ENCODE measurements at regions not wholly inside any gene's neighbourhood (a gene's known extent, or its start where the extent isn't known, plus 50 kb on each side); places are given as distances from the start of the nearest gene placed in this dataset.
"Not testable (repeated sequence)": the region's sequence is repeated elsewhere in the genome, so short reads cannot be mapped to it uniquely, and the experiment has no call there.

DNA sequence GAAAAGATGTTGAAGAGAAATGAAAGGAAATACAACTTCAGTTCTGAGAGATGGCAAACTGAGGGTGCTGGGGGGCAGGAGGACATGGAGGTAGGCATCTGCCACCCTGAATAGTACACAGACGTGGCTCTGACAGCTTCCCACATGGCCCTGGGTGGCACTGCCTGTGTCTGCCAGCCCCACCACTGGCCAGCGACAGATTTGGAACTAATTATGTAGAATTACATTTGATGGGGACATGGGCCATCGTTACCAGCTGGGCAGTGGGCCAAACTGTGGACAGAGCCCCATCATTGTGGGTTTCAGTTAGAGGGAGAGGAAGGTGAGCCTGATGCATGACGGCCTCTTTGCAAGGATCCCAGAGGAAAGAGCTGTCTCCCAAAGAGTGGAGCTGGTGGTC lies 216.0 kb upstream of the HAAO start:
- no peak for DNase-seq
- H3K4me3 ChIP-seq, result no peak overlapping the region
- 0 out of 2 replicates have a peak, but pooled peaks cover 3% of the 10 kb centered on the region for H3K9me3 ChIP-seq (replicated peaks)
- no peaks in the 10 kb centered on the region for H3K36me3 ChIP-seq
- H3K27me3 ChIP-seq, result peaks cover 4% of the 10 kb centered on the region; the same call in 1 of the 2 replicates
- H3K27ac ChIP-seq, result no peak overlapping the region
- H3K4me1 ChIP-seq, result peaks cover 6% of the 10 kb centered on the region; the same call in 1 of the 2 replicates

DNA sequence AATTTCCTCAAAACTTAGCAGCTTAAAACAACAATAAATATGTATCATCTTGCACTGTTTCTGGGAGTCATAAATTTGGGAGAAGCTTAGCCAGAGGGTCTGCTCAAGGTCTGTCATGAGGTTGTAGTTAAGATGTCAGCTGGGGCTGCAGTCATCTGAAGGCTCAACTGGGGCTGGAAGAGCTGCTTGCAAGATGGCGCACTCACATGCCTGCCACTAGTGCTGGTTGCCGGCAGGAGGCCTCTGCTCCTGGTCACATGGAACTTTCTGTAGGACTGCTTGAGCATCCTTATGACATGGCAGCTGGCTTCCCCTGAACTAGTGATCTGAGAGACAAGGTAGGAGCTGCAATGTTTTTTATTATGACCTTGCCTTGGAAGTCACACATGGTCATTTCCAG lies 215.5 kb upstream of the HAAO start:
- Histone ChIP-seq H3K4me3 (no peak overlapping the region), H3K27ac (no peak overlapping the region), H3K36me3 (no peaks in the 10 kb centered on the region), H3K4me1 (peaks cover 6% of the 10 kb centered on the region; the same call in 1 of the 2 replicates), H3K27me3 (peaks cover 4% of the 10 kb centered on the region; the same call in 1 of the 2 replicates), H3K9me3 (replicated peaks) (0 out of 2 replicates have a peak, but pooled peaks cover 3% of the 10 kb centered on the region)
- DNase-seq, result no peak

DNA sequence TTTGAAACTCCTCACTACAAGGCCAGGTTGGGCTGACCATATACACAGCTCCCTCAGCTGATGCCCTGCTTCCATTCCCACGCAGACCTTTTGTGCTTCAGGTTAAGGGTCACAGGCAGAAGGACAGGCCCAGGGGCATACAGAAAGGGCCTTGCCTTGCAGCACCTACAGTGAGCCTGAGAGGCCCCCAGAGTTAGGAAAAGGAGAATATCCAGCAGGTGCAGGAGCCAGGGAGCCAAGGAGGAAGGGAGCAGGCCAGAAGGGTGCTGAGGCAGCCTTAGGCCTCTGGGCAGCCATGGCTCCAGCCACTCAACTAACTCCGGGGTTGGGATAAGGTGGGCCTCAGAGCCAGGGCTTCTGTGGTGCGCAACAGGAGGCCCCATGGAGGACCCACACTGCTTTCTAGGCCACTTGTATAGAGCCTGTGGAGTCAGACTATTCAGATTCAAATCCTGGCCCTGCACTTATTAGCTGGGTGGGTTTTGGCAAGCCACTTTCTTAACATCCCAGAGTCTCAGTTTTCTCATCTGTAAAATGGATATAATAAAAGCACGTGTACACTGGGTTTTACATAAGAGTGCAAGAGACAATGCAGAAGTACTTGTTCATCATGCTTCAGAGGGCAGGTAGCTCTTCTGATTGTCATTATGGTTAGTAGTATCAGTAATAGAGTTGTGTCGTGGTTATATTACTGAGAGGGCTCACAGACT lies 214.6 kb upstream of the HAAO start:
- peaks cover 6% of the 10 kb centered on the region; the same call in 1 of the 2 replicates for H3K4me1 ChIP-seq
- H3K9me3 ChIP-seq (replicated peaks), result no peaks in the 10 kb centered on the region
- no peaks in the 10 kb centered on the region for H3K36me3 ChIP-seq
- no peak for DNase-seq
- no peak overlapping the region for H3K4me3 ChIP-seq
- H3K27ac ChIP-seq, result no peak overlapping the region
- peaks cover 4% of the 10 kb centered on the region; the same call in 1 of the 2 replicates for H3K27me3 ChIP-seq

DNA sequence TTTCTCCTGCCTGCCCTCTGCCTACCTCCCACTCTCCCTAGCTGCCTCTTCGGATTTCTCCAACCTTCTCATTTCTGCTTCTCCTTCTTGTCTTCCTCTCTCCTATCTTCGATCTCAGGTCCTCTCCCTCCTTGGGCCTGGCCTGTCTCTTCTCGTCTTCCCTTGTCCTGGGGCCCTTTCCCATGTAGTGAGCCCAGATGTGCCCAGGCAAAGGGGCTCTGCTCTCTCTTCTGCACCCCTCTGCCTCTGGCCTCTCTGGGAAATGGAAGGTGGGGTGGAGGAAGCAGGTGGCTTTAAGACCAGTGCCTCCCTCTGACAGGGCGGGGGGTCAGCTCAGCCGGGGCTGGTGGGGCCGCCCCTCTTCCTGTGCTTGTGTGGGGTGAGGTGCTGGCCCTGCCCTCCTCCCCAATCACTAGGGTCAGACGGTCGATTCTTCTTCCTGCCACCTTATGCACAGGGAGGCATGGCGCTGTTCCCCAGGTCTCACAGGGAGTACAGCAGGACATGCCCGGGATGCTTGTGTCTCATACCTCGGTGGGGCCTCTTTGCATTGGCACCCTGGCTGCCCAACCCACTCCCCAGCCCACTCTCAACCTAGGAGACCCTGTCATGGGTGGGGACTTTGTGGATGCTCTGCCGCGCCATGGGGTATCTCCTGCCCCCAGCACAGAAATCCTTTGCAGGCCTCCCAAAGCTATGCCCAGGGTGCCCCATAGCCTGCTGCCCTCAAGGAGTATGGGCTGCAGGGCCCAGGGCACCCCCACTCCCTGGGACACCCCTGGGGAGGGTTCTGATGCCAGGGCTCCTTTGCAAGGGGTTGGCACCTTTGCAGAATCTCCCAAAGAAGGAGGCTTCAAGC lies 213.8 kb upstream of the HAAO start:
- Histone ChIP-seq H3K4me3 (no peak overlapping the region), H3K27ac (no peak overlapping the region), H3K4me1 (peaks cover 6% of the 10 kb centered on the region; the same call in 1 of the 2 replicates), H3K9me3 (replicated peaks) (no peaks in the 10 kb centered on the region), H3K27me3 (peaks cover 4% of the 10 kb centered on the region; the same call in 1 of the 2 replicates), H3K36me3 (no peaks in the 10 kb centered on the region)
- no peak for DNase-seq

DNA sequence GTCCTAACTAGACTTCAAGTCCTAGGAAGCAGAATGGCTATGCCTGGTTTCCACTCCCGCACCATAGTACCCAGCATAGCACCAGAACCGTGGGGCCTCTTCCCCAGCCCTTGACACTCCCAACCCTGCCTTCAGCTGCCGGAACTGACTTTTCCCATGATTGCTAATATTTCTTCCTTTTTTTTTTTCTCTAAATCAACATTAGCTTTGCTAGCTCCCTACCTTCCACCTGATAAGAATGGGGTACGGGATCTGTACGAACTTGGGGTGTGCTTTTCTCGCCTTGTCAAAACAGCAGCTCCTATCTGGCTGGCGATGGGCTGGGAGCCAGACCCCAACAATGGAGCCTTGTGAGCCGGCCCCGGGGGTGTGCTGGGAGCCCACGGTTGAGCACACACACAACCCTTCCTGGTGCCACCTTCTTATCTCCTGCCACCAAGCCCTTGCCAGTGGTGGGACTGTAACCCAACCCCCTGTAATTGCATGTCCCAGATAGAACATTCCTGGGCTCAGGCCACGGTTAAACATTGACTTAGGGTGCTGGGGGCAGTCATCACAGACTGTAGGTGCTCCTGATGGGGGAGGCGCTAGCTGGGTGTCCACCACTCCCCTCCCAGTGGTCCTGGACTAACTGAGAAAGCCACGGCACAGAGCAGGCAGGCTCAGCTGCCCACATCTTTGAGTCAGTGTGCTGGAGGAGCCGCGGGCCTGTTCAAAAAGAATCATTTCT lies 213.0 kb upstream of the HAAO start:
- Histone ChIP-seq H3K27ac (no peak overlapping the region), H3K9me3 (replicated peaks) (no peaks in the 10 kb centered on the region), H3K27me3 (peaks cover 4% of the 10 kb centered on the region; the same call in 1 of the 2 replicates), H3K36me3 (no peaks in the 10 kb centered on the region), H3K4me3 (no peak overlapping the region), H3K4me1 (peaks cover 6% of the 10 kb centered on the region; the same call in 1 of the 2 replicates)
- peak in 1 of 2 experiments; percentile 28 for DNase-seq

DNA sequence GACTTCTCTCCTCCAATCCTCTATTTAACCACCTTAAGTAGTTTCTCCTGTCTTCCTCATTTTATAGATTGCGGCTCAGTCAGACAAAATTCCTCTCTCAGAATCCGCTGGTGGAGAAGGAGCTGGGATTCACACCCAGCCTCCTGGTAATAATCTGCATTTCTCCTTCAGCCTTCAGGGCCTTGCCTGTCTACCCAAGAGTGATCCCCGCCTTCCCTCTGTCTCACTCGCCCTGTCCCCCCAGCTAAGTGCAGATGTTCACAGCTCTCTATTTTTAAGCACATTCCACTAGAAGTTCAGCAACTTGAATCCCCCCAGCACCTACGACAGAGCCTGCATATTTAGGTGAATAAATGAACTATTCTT lies 212.5 kb upstream of the HAAO start:
- no peaks in the 10 kb centered on the region for H3K36me3 ChIP-seq

DNA sequence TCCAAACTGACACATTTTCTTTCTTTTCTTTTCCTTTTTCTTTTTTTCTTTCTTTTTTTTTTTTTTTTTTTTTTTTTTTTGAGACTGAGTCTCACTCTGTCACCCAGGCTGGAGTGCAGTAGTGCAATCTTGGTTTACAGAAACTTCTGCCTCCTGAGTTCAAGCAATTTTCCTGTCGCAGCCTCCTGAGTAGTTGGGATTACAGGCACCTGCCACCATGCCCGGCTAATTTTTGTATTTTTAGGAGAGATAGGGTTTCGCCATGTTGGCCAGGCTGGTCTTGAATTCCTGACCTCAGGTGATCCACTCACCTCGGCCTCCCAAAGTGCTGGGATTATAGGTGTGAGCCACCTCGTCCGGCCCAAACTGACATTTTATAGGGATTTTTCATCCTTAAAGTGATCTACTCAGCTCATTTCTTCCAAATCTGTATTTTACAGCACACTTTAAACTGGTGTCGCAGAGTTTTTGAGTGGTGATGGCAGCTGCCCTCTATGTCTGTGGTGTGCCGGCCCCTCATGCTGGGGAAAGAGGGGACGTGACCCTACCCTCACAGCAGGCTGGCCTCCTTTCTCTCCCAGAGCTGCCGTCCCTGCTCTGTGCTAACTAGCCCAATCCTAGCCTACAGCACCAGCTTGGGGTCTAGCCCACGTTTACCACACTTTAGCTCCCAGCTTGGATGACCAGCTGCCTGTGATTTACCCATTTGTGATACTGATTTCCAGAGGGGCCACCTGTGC lies 211.9 kb upstream of the HAAO start:
- H3K27me3 ChIP-seq; H3K9me3 ChIP-seq (replicated peaks); H3K4me3 ChIP-seq; H3K36me3 ChIP-seq; H3K27ac ChIP-seq; H3K4me1 ChIP-seq: not testable (repeated sequence)
- peak in 1 of 2 experiments; percentile 36 for DNase-seq

More for the DNA sequence above, 212.5 kb upstream of the HAAO start:
- Histone ChIP-seq H3K27me3 (peaks cover 4% of the 10 kb centered on the region; the same call in 1 of the 2 replicates), H3K9me3 (replicated peaks) (no peaks in the 10 kb centered on the region), H3K4me1 (peaks cover 6% of the 10 kb centered on the region; the same call in 1 of the 2 replicates), H3K4me3 (no peak overlapping the region), H3K27ac (no peak overlapping the region)
- DNase-seq, result no peak

DNA sequence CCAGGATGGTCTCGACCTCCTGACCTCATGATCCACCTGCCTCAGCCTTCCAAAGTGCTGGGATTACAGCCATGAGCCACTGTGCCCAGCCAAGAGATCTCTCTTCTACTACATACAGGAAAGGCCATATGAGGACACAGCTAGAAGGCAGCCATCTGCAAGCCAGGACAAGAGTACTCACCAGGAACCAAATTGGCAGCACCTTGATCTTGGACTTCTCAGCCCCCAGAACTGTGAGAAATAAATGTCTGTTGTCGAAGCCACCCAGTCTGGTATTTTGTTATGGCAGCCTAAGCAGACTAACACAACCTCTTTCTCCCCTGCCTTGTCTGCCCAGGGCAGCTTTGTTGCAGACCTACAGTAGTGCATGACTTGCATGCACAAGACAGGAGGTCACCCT lies 211.3 kb upstream of the HAAO start:
- Histone ChIP-seq H3K4me3 (no peak overlapping the region), H3K27ac (no peak overlapping the region), H3K9me3 (replicated peaks) (no peaks in the 10 kb centered on the region), H3K36me3 (no peaks in the 10 kb centered on the region), H3K4me1 (peaks cover 6% of the 10 kb centered on the region; the same call in 1 of the 2 replicates), H3K27me3 (peaks cover 4% of the 10 kb centered on the region; the same call in 1 of the 2 replicates)
- no peak for DNase-seq

DNA sequence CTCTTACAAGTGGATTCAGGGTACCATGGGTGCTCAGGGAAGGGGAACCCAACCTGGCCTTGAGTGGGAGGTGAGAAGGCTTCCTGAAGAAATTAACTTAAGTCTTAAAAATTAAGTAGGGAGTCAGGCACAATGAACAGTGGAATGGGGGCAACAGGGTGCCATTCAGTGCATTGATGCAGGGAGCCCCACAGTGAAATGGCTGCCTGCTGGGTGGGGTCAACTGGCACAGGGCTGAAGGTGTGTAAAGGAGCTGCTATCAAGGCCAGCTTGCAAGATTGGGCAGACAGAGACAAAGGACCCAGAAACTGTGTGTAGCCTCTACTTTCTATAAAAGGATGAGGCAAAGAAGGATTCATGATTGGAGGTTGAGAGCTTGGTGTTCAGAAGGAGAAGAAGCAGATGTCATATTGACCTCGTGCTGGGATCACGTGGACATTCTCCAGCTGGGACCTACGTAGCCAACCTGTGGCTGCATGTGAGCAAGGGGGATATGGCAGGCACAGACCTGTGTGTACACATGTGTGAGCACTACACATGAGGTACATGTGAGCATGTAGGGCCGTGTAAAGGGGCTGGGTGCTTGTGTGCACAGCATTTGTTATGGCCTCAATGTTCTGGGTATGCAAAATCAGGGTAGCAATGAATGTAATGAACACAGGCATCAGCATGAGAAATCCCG lies 209.5 kb upstream of the HAAO start:
- peaks cover 6% of the 10 kb centered on the region; the same call in 1 of the 2 replicates for H3K4me1 ChIP-seq
- H3K4me3 ChIP-seq, result no peak overlapping the region
- no peak for DNase-seq
- no peaks in the 10 kb centered on the region for H3K36me3 ChIP-seq
- H3K27ac ChIP-seq, result no peak overlapping the region
- H3K27me3 ChIP-seq, result peaks cover 4% of the 10 kb centered on the region; the same call in 1 of the 2 replicates
- H3K9me3 ChIP-seq (replicated peaks), result no peaks in the 10 kb centered on the region

DNA sequence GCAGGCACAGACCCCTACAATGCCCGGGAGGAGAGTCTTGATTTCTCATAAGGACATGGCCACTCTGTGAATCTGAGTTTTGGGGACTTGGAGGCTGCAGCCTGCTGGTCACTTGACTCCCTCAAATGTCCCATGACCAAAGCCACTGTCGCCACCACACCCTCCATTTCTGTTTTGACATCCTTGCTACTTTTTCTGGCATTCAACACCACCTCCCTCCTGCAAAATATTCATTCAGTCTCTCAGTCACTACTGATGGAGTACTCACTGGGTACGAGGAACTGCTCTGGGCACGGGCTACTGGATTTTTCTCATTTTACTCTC lies 208.6 kb upstream of the HAAO start:
- DNase-seq, result no peak
- peaks cover 4% of the 10 kb centered on the region; the same call in 1 of the 2 replicates for H3K27me3 ChIP-seq

DNA sequence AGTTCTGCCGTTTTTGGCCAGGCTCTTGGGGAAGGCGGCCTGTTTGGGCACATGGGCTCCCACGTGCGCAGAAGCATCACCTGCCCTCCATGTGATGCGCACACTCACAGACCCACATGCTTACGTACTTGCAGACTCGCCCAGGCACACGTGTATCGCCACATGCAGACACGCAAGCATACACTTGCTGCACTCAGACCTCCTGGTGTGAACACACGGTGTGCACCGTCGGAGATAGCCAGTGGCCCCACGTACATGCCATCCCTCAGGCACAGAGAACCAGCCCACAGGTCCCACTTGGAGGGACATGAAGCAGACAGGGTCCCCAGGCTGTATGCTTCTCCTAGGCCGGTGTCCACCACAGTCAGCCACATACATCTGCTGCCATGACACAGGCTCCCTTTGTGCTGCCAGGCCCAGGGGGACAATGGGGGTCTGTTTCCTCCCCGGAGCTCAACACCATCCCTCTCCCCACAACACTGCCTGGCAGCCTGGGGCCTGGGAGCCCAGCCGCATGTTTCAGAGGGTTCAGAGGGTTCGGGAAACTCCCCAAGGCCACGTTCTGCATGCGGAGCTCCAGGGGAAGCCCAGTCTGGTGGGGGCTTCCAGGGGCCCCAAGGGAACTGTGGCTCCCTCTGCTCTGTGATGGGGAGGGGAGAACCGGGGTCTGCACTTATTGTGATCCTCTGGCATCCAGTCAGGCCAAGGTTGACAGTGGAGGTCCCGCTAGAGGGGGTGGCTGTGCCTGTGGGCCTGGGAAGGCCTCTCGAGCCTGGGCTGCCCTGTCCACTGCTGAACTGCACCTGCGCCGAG lies 208.1 kb upstream of the HAAO start:
- peak; percentile 36 to 65 for DNase-seq
- H3K9me3 ChIP-seq (replicated peaks), result peaks cover 6% of the 10 kb centered on the region
- H3K4me3 ChIP-seq, result no peak overlapping the region
- H3K4me1 ChIP-seq, result peaks cover 6% of the 10 kb centered on the region; the same call in 1 of the 2 replicates
- H3K36me3 ChIP-seq, result no peaks in the 10 kb centered on the region
- H3K27ac ChIP-seq, result no peak overlapping the region
- peaks cover 4% of the 10 kb centered on the region; the same call in 1 of the 2 replicates for H3K27me3 ChIP-seq

More for the DNA sequence above, 208.6 kb upstream of the HAAO start:
- no peak overlapping the region for H3K4me3 ChIP-seq
- H3K27ac ChIP-seq, result no peak overlapping the region
- peaks cover 6% of the 10 kb centered on the region; the same call in 1 of the 2 replicates for H3K4me1 ChIP-seq
- H3K9me3 ChIP-seq (replicated peaks), result peaks cover under 1% of the 10 kb centered on the region; the same call in 1 of the 2 replicates
- no peaks in the 10 kb centered on the region for H3K36me3 ChIP-seq

DNA sequence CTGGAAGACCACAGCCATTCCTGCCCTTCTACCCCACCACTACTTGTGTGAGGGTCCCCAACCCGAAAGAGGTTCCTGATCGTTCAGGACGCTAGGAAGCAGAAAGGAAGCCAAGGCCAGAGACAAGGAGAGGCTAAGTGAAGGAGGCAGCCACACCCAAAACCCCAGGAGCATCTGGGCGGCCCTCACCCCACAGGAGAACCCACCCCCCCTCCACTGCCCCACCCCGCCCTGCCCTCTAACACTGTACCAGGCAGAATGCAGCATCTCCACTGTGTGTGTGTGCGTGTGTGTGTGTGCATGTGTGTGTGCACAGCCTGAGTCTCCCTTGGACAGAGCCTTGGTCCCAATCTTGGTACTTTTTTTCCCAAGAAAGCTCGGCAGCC lies 207.5 kb upstream of the HAAO start:
- H3K4me3 ChIP-seq, result no peak overlapping the region
- H3K9me3 ChIP-seq (replicated peaks), result peaks cover 6% of the 10 kb centered on the region
- H3K27me3 ChIP-seq, result peaks cover 4% of the 10 kb centered on the region; the same call in 1 of the 2 replicates
- DNase-seq, result no peak
- no peak overlapping the region for H3K27ac ChIP-seq
- no peaks in the 10 kb centered on the region for H3K36me3 ChIP-seq
- H3K4me1 ChIP-seq, result peaks cover 6% of the 10 kb centered on the region; the same call in 1 of the 2 replicates

DNA sequence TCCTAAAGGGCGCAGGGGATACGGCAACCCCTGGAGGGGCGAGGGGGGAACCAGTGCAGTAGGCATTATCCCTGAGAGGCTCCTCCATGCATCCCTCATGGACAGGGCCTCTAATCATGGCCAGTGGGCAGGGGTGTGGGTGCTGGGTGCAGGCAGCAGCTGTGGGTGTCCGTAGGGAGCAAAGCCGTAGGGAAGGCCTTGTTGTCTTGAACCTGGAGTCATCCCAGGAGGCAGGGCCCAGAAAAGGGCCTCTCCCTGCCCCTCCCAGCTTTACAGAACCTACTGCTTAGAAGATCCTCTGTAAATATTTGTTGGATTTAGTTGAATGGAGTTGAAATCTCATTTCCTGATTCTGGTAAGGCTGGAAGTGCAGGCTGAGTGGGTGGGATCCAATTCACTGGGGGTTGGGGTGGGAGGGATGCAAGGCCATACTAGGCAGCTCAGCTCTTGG lies 207.0 kb upstream of the HAAO start:
- Histone ChIP-seq H3K9me3 (replicated peaks) (peaks cover 6% of the 10 kb centered on the region), H3K4me1 (peaks cover 2% of the 10 kb centered on the region; the same call in 1 of the 2 replicates), H3K27ac (no peak overlapping the region), H3K4me3 (no peak overlapping the region), H3K27me3 (peaks cover 4% of the 10 kb centered on the region; the same call in 1 of the 2 replicates), H3K36me3 (no peaks in the 10 kb centered on the region)
- DNase-seq, result no peak

Measured in SJCRH30 (cell line).